ENCODE measurements at regions not wholly inside any gene's neighbourhood (a gene's known extent, or its start where the extent isn't known, plus 50 kb on each side); places are given as distances from the start of the nearest gene placed in this dataset.

GRCh38 chr1:81050390-81050789, 750.3 kb upstream of the ADGRL2 start:
- TF ChIP-seq POLR2AphosphoS5 (IDR thresholded peaks at IDR 0.05) (no peak), POLR2A (IDR thresholded peaks at IDR 0.05) (no peak)
- TF ChIP-seq, protein P1, sequence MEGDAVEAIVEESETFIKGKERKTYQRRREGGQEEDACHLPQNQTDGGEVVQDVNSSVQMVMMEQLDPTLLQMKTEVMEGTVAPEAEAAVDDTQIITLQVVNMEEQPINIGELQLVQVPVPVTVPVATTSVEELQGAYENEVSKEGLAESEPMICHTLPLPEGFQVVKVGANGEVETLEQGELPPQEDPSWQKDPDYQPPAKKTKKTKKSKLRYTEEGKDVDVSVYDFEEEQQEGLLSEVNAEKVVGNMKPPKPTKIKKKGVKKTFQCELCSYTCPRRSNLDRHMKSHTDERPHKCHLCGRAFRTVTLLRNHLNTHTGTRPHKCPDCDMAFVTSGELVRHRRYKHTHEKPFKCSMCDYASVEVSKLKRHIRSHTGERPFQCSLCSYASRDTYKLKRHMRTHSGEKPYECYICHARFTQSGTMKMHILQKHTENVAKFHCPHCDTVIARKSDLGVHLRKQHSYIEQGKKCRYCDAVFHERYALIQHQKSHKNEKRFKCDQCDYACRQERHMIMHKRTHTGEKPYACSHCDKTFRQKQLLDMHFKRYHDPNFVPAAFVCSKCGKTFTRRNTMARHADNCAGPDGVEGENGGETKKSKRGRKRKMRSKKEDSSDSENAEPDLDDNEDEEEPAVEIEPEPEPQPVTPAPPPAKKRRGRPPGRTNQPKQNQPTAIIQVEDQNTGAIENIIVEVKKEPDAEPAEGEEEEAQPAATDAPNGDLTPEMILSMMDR (IDR thresholded peaks at IDR 0.05) = no peak

Data from prostate gland (tissue), 2 donors.